Right atrium auricular region (tissue), 2 donors: ENCODE measurements at regions not wholly inside any gene's neighbourhood (a gene's known extent, or its start where the extent isn't known, plus 50 kb on each side); places are given as distances from the start of the nearest gene placed in this dataset.
"Not testable (repeated sequence)": the region's sequence is repeated elsewhere in the genome, so short reads cannot be mapped to it uniquely, and the experiment has no call there.

ENCODE experiments used
- DNase-seq: peaks from one replicate; pipeline ENCODE4 v3.0.0-alpha.2; 2019; ENCODE audit warnings: low spot score
- H3K27ac ChIP-seq, 2 donors: fragments of 200-600 bp; sonication (generic); 1 replicate in 1 of 2; 2 replicates in 1 of 2; pipeline ENCODE4 v1.5.1; 2016 to 2019
- H3K27me3 ChIP-seq, 2 donors: fragments of 200-600 bp; sonication (generic); one replicate each; pipeline versions ENCODE4 v1.5.1 to v1.6.0; 2017 to 2019
- H3K36me3 ChIP-seq: fragments of 200-600 bp; sonication (generic); one replicate; pipeline ENCODE4 v1.5.1; 2016
- H3K4me1 ChIP-seq, 2 donors: fragments of 200-600 bp; sonication (generic); one replicate each; pipeline versions ENCODE4 v1.5.1 to v1.6.0; 2017 to 2019
- H3K4me3 ChIP-seq, 2 donors: fragments of 200-600 bp; sonication (generic); 1 replicate in 1 of 2; 2 replicates in 1 of 2; pipeline ENCODE4 v1.5.1; 2017 to 2019; ENCODE audit warnings: mild to moderate bottlenecking in 1 of 2, moderate library complexity in 1 of 2
- H3K9me3 ChIP-seq, 2 donors: fragments of 200-600 bp; sonication (generic); one replicate each; pipeline ENCODE4 v1.5.1; 2019
- TF ChIP-seq, protein P1 (sequence below), 2 donors: fragments of 200-600 bp; sonication (generic); IDR thresholded peaks; one replicate each; pipeline ENCODE4 v1.5.1; 2019; ENCODE audit warnings: antibody characterized with exemption in 2 of 2

GRCh38 chr17:69692171-69692570 lies 277.7 kb downstream of the MAP2K6 start:
- no peak for DNase-seq
- no peaks in the 10 kb centered on the region for H3K4me1 ChIP-seq
- no peak overlapping the region for H3K27ac ChIP-seq
- TF ChIP-seq, protein P1, sequence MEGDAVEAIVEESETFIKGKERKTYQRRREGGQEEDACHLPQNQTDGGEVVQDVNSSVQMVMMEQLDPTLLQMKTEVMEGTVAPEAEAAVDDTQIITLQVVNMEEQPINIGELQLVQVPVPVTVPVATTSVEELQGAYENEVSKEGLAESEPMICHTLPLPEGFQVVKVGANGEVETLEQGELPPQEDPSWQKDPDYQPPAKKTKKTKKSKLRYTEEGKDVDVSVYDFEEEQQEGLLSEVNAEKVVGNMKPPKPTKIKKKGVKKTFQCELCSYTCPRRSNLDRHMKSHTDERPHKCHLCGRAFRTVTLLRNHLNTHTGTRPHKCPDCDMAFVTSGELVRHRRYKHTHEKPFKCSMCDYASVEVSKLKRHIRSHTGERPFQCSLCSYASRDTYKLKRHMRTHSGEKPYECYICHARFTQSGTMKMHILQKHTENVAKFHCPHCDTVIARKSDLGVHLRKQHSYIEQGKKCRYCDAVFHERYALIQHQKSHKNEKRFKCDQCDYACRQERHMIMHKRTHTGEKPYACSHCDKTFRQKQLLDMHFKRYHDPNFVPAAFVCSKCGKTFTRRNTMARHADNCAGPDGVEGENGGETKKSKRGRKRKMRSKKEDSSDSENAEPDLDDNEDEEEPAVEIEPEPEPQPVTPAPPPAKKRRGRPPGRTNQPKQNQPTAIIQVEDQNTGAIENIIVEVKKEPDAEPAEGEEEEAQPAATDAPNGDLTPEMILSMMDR (IDR thresholded peaks at IDR 0.05) = no peak
- H3K9me3 ChIP-seq = peaks cover 0 to 10% of the 10 kb centered on the region in 2 donors
- H3K27me3 ChIP-seq = no peaks in the 10 kb centered on the region
- no peak overlapping the region for H3K4me3 ChIP-seq
- no peaks in the 10 kb centered on the region for H3K36me3 ChIP-seq

GRCh38 chr17:69695646-69696045 lies 281.1 kb downstream of the MAP2K6 start:
- no peak for DNase-seq
- Histone ChIP-seq H3K4me1 (no peaks in the 10 kb centered on the region), H3K9me3 (peaks cover 0 to 10% of the 10 kb centered on the region in 2 donors), H3K27ac (no peak overlapping the region), H3K36me3 (no peaks in the 10 kb centered on the region), H3K4me3 (no peak overlapping the region), H3K27me3 (no peaks in the 10 kb centered on the region)
- TF ChIP-seq, protein P1 (IDR thresholded peaks at IDR 0.05) = no peak

- peaks cover 0 to 10% of the 10 kb centered on the region in 2 donors for H3K9me3 ChIP-seq
- no peak overlapping the region for H3K4me3 ChIP-seq
- DNase-seq = no peak
- no peak overlapping the region for H3K27ac ChIP-seq
- no peaks in the 10 kb centered on the region for H3K36me3 ChIP-seq
- no peaks in the 10 kb centered on the region for H3K27me3 ChIP-seq
- no peaks in the 10 kb centered on the region for H3K4me1 ChIP-seq
- TF ChIP-seq, protein P1 (IDR thresholded peaks at IDR 0.05) = no peak
Measured at GRCh38 chr17:69696650-69697049, 282.2 kb downstream of the MAP2K6 start.

DNA sequence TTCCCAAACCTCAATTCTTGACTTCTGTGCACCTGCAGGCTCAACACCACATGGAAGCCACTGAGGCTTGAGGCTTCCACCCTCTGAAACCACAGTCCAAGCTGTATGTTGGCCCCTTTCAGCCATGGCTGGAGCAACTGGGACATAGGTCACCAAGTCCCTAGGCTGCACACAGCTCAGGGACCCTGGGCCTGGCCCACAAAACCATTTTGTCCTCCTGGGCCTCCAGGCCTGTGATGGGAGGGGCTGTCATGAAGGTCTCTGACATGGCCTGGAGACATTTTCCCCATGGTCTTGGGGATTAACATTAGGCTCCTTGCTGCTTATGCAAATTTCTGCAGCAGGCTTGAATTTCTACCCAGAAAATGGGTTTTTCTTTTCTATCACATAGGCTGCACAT lies 283.9 kb downstream of the MAP2K6 start:
- not testable (repeated sequence) for H3K9me3 ChIP-seq, DNase-seq, H3K36me3 ChIP-seq, H3K27ac ChIP-seq, H3K4me1 ChIP-seq, H3K27me3 ChIP-seq, H3K4me3 ChIP-seq

DNA sequence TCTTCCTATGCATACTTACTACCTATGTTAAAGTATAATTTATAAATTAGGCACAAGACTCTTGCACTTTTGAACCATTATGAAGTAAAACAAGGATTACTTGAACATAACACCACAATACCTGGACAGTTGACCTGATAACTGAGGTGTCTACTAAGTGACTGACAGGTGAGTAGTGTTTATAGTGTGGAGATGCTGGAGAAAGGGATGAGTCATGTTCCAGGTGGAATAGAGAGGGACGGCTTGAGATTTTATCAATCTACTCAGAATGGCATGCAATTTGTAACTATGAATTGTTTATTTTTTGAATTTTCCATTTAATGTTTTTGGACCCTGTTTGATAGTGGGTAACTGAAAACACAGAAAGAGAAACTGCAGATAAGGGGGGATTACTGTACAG lies 287.6 kb downstream of the MAP2K6 start:
- no peaks in the 10 kb centered on the region for H3K27me3 ChIP-seq
- TF ChIP-seq, protein P1 (IDR thresholded peaks at IDR 0.05) = no peak
- no peak overlapping the region for H3K4me3 ChIP-seq
- no peaks in the 10 kb centered on the region for H3K4me1 ChIP-seq
- peaks cover 0 to 10% of the 10 kb centered on the region in 2 donors for H3K9me3 ChIP-seq
- DNase-seq = no peak
- no peaks in the 10 kb centered on the region for H3K36me3 ChIP-seq
- H3K27ac ChIP-seq = no peak overlapping the region

- H3K27me3 ChIP-seq = no peaks in the 10 kb centered on the region
- TF ChIP-seq, protein P1 (IDR thresholded peaks at IDR 0.05) = no peak
- H3K4me1 ChIP-seq = no peaks in the 10 kb centered on the region
- no peaks in the 10 kb centered on the region for H3K36me3 ChIP-seq
- H3K27ac ChIP-seq = no peak overlapping the region
- peaks cover 0 to under 1% of the 10 kb centered on the region in 2 donors for H3K9me3 ChIP-seq
- no peak for DNase-seq
- H3K4me3 ChIP-seq = no peak overlapping the region
Measured at GRCh38 chr17:69703751-69704150, 289.3 kb downstream of the MAP2K6 start.
